Endothelial cell of umbilical vein (primary cell): ENCODE measurements at regions not wholly inside any gene's neighbourhood (a gene's known extent, or its start where the extent isn't known, plus 50 kb on each side); places are given as distances from the start of the nearest gene placed in this dataset.
A peak's percentile ranks its signal among the peaks of the same experiment; 100 is the strongest.

Source experiments
- BruUV-seq: library from RNA; stranded (reverse); fragments of 400-500 nt; replicated peaks from 2 replicates; lab custom pipeline; 2021; lab: Mats Ljungman, UMichigan
- CTCF ChIA-PET: fragments of 300-600, 350-600 bp; sonication (Branson Sonifier 250); formaldehyde crosslinking; loops from one replicate; lab custom pipeline; 2021; ENCODE audit warnings: antibody characterized with exemption, inconsistent platforms; lab: Charles Lee
- POLR2A ChIA-PET: fragments of 300-600, 350-600 bp; sonication (Branson Sonifier 250); formaldehyde crosslinking; loops from one replicate; lab custom pipeline; 2021; ENCODE audit warnings: antibody characterized with exemption, inconsistent platforms; lab: Charles Lee
- DNase-seq: peaks from one replicate; pipeline ENCODE4 v3.0.0-alpha.2; 2011; ENCODE audit warnings: low read depth, low spot score
- FAIRE-seq: peaks from 2 replicates; lab custom pipeline; 2011; peaks lifted over from hg19 to GRCh38; lab: Jason Lieb, UNC
- H2AFZ ChIP-seq: 2 replicates; pipeline ENCODE4 v1.6.0; 2012; ENCODE audit warnings: low read depth, low read length, control low read depth, inconsistent platforms
- H3K27ac ChIP-seq: 2 replicates; pipeline ENCODE4 v1.5.1; 2011; ENCODE audit warnings: low read depth, mild to moderate bottlenecking, control low read depth, low read length, moderate library complexity; ENCODE audit not compliant: insufficient read depth
- H3K27me3 ChIP-seq, 2 experiments: 2 replicates each; pipeline versions ENCODE4 v1.6.0 to v1.6.1; 2011; ENCODE audit warnings: low read length in 2 of 2, mixed read lengths in 1 of 2; ENCODE audit not compliant: control insufficient read depth in 2 of 2, insufficient read depth in 2 of 2
- H3K36me3 ChIP-seq, 2 experiments: 2 replicates in 1 of 2; 3 replicates in 1 of 2; pipeline ENCODE4 v1.5.1; 2011; ENCODE audit warnings: low read length in 2 of 2, mild to moderate bottlenecking in 1 of 2, moderate library complexity in 1 of 2; ENCODE audit not compliant: control insufficient read depth in 2 of 2, insufficient read depth in 2 of 2; ENCODE audit errors: extremely low read depth in 1 of 2
- H3K4me1 ChIP-seq: 3 replicates; pipeline ENCODE4 v1.5.1; 2011; ENCODE audit warnings: mild to moderate bottlenecking, low read length; ENCODE audit not compliant: control insufficient read depth, insufficient read depth; ENCODE audit errors: extremely low read depth
- H3K4me2 ChIP-seq: 2 replicates; pipeline ENCODE4 v1.6.1; 2011; ENCODE audit warnings: low read length, control low read depth, mixed read lengths; ENCODE audit not compliant: insufficient read depth
- H3K4me3 ChIP-seq, 3 experiments: fragments of 200-600 bp in 1 of 3; sonication (generic), shearing (Covaris generic) in 1 of 3; replicated peaks in 1 of 3; 2 replicates each; pipeline ENCODE4 v1.5.1; 2011 to 2016; ENCODE audit warnings: control low read depth in 3 of 3, low read length in 3 of 3, mild to moderate bottlenecking in 2 of 3, inconsistent platforms in 1 of 3, low read depth in 1 of 3, moderate library complexity in 1 of 3; ENCODE audit not compliant: insufficient read depth in 1 of 3
- H3K79me2 ChIP-seq: 2 replicates; pipeline ENCODE4 v1.6.0; 2012; ENCODE audit warnings: low read length, inconsistent platforms; ENCODE audit not compliant: control insufficient read depth, insufficient read depth
- H3K9ac ChIP-seq: replicated peaks from 2 replicates; pipeline ENCODE3; 2011; ENCODE audit warnings: low read length, control low read depth; ENCODE audit not compliant: insufficient read depth; ENCODE audit errors: extremely low read depth
- H3K9me1 ChIP-seq: replicated peaks from 3 replicates; pipeline ENCODE4 v1.6.0; 2011; ENCODE audit warnings: mild to moderate bottlenecking, low read length; ENCODE audit not compliant: control insufficient read depth, insufficient read depth; ENCODE audit errors: extremely low read depth
- H3K9me3 ChIP-seq: replicated peaks from 2 replicates; pipeline ENCODE4 v1.5.1; 2012; ENCODE audit warnings: low read length, inconsistent platforms; ENCODE audit not compliant: control insufficient read depth, insufficient read depth
- H4K20me1 ChIP-seq: replicated peaks from 2 replicates; pipeline ENCODE3; 2011; ENCODE audit warnings: mild to moderate bottlenecking, low read length; ENCODE audit not compliant: control insufficient read depth, insufficient read depth; ENCODE audit errors: extremely low read depth
- EZH2 ChIP-seq: IDR thresholded peaks from 2 replicates; pipeline ENCODE4 v1.6.1; 2012; ENCODE audit warnings: borderline replicate concordance, low read depth, mild to moderate bottlenecking, moderate library complexity, low read length, inconsistent platforms; ENCODE audit not compliant: severe bottlenecking
- FOS ChIP-seq: IDR thresholded peaks from 2 replicates; pipeline ENCODE4 v1.6.1; 2011; ENCODE audit warnings: mild to moderate bottlenecking, low read length, moderate library complexity, borderline replicate concordance; ENCODE audit not compliant: insufficient read depth
- GATA2 ChIP-seq: IDR thresholded peaks from 2 replicates; pipeline ENCODE4 v1.7.0; 2011; ENCODE audit warnings: low read depth, mild to moderate bottlenecking, moderate library complexity, mixed read lengths, low read length; ENCODE audit not compliant: insufficient read length, insufficient read depth
- JUN ChIP-seq: IDR thresholded peaks from 2 replicates; pipeline ENCODE4 v1.6.1; 2011; ENCODE audit warnings: borderline replicate concordance, low read depth; ENCODE audit not compliant: insufficient read length, insufficient read depth
- MYC ChIP-seq: IDR thresholded peaks from one replicate; pipeline ENCODE4 v1.6.1; 2011; ENCODE audit warnings: mild to moderate bottlenecking, low read depth, low read length
- POLR2A ChIP-seq: IDR thresholded peaks from 2 replicates; pipeline ENCODE4 v1.6.1; 2012; ENCODE audit warnings: low read depth, mild to moderate bottlenecking, control low read depth, low read length
- POLR2AphosphoS5 ChIP-seq: IDR thresholded peaks from 2 replicates; pipeline ENCODE4 v1.6.1; 2012; ENCODE audit warnings: low read depth, mild to moderate bottlenecking, control low read depth, low read length, moderate library complexity; ENCODE audit not compliant: insufficient read depth
- dilution Hi-C: fragments of 300-500 bp; cut with MboI; formaldehyde crosslinking; loops from one replicate; pipeline ENCODE4 v1.15.0; 2019; ENCODE audit warnings: low sequenced_read_pairs; ENCODE audit not compliant: extremely low pct_ligation_motif_present
- intact Hi-C: fragments of 100-400 bp; cut with micrococcal nuclease; formaldehyde crosslinking; loops from one replicate; pipeline ENCODE4 v1.10.0; 2022
- TF ChIP-seq, protein P1 (sequence below): IDR thresholded peaks from 2 replicates; pipeline ENCODE4 v1.6.1; 2011; ENCODE audit not compliant: insufficient read depth, insufficient read length
- TF ChIP-seq, protein P2 (sequence below), 2 donors: IDR thresholded peaks; 1 replicate in 1 of 2; 2 replicates in 1 of 2; pipeline ENCODE4 v1.5.1; 2011; ENCODE audit warnings: low read length in 2 of 2, mild to moderate bottlenecking in 2 of 2, moderate library complexity in 2 of 2, control low read depth in 1 of 2, inconsistent platforms in 1 of 2, low read depth in 1 of 2; ENCODE audit not compliant: insufficient read depth in 1 of 2; ENCODE audit errors: extremely low read depth in 1 of 2

DNA sequence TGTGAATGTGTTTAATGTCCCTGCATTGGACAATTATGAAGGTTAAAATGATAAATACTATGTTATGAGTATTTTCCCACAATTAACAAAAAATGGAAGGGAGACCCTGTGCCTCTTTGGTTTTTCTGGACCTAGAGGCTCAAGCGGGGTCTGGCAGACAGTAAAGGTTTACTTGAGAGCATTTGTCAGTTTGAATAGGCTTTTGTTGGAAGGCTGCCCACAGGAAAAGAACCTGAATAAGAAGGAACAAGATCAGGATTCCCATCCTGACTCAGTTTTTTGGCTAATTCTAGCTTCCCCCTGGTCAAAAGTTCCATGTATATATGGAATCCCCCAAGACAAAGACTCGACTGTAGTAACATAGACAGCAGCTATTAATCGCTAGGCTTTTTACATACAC is 150.9 kb upstream of the JUN start:
- FAIRE-seq (no peak), DNase-seq (peak; percentile 31)
- CTCF ChIA-PET, result no interaction called here
- no peaks in the 10 kb centered on the region for H3K79me2 ChIP-seq
- H3K4me1 ChIP-seq, result peaks cover 2% of the 10 kb centered on the region
- H3K27me3 ChIP-seq, result no peaks in the 10 kb centered on the region
- TF ChIP-seq FOS, result no peak
- TF ChIP-seq, protein P1, sequence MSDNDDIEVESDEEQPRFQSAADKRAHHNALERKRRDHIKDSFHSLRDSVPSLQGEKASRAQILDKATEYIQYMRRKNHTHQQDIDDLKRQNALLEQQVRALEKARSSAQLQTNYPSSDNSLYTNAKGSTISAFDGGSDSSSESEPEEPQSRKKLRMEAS, result no peak
- TF ChIP-seq, protein P2, sequence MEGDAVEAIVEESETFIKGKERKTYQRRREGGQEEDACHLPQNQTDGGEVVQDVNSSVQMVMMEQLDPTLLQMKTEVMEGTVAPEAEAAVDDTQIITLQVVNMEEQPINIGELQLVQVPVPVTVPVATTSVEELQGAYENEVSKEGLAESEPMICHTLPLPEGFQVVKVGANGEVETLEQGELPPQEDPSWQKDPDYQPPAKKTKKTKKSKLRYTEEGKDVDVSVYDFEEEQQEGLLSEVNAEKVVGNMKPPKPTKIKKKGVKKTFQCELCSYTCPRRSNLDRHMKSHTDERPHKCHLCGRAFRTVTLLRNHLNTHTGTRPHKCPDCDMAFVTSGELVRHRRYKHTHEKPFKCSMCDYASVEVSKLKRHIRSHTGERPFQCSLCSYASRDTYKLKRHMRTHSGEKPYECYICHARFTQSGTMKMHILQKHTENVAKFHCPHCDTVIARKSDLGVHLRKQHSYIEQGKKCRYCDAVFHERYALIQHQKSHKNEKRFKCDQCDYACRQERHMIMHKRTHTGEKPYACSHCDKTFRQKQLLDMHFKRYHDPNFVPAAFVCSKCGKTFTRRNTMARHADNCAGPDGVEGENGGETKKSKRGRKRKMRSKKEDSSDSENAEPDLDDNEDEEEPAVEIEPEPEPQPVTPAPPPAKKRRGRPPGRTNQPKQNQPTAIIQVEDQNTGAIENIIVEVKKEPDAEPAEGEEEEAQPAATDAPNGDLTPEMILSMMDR (IDR thresholded peaks at IDR 0.05; ENCODE audit: extremely low read depth in 1 of 2, insufficient read depth in 1 of 2, low read depth in 1 of 2, low read length in 2 of 2), result no peak
- no peak for TF ChIP-seq JUN
- no peak for TF ChIP-seq POLR2AphosphoS5
- no peak for TF ChIP-seq MYC
- TF ChIP-seq POLR2A, result no peak
- TF ChIP-seq GATA2, result no peak
- no peak for TF ChIP-seq EZH2
- dilution Hi-C loops (no loop called here), intact Hi-C loops (no loop called here)
- H3K36me3 ChIP-seq, result no peaks in the 10 kb centered on the region
- POLR2A ChIA-PET, result no interaction called here
- no peak overlapping the region for H3K27ac ChIP-seq
- H4K20me1 ChIP-seq, result no peaks in the 10 kb centered on the region
- H3K9me1 ChIP-seq, result no peaks in the 10 kb centered on the region
- H3K9me3 ChIP-seq, result no peaks in the 10 kb centered on the region
- no TSS peak for BruUV-seq
- H3K4me3 ChIP-seq, result no peak overlapping the region
- H2AFZ ChIP-seq, result no peak overlapping the region
- H3K9ac ChIP-seq, result no peak overlapping the region
- no peak overlapping the region for H3K4me2 ChIP-seq
